Renal cortex interstitium (tissue), 11 donors: ENCODE measurements at regions not wholly inside any gene's neighbourhood (a gene's known extent, or its start where the extent isn't known, plus 50 kb on each side); places are given as distances from the start of the nearest gene placed in this dataset.
A peak's percentile ranks its signal among the peaks of the same experiment; 100 is the strongest.

ENCODE experiments used
- DNase-seq, 11 donors: peaks; one replicate each; pipeline ENCODE4 v3.0.0-alpha.2; 2013; ENCODE audit warnings: low read depth in 9 of 11, low spot score in 4 of 11; ENCODE audit errors: extremely low read depth in 1 of 11

DNA sequence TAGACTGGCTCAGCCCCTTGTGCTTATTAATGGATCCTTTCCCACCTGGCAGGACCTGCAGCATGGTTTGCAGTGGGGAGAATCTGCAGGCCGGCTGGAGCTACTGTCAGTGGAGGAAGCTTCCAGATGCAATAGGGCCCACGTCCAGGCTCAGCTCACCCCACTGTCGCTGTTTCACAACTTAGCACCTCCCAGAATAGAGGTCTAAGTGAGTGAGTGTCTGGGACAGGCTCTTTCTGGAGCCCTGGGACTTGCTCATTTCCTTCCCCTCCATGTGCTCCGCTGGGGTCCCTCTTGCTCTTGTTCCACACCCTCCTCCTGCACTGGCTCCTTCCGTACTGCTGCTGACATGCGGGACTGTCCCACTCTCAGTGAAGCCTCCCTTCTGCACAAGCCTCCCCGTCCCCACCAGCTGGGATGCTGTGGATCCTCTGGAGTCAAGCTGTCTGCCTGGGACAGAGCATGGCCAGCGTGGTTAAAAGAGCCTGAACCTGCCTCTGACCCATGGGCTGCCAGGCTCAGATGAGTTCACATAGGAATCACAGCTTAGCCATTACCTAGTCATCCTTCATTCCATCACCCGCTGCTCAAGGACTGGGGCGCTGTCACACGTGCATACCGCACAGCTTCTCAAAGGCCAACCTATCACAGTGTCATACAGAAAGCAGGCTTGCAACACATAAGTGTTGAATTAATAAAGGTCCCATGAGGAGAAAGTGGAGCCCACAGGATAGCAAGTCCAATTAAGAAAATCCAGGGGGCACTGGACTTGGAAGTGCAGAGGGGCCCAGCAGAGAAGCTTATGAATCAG is 135.9 kb downstream of the ACKR3 start:
- DNase-seq = no peak

DNA sequence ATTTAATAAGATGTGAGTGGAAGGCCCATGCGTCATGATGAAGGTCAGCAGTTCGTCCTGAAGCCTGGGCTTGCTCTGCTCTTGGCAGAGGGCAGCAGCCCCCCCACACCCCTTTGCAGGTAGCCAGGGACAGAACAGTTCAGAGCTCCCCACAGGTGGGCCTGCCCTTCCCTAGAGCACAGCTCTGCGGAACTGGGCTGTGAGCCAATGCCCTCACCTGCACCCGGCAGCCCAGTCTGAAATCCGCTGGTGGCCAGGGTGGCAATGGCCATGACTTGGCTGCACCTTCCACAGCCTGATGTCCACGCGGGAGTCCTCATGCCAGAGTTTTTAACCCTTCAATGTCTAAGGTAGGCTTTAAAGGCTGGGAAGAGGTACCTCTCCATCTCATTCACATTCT is 136.7 kb downstream of the ACKR3 start:
- DNase-seq = no peak

DNA sequence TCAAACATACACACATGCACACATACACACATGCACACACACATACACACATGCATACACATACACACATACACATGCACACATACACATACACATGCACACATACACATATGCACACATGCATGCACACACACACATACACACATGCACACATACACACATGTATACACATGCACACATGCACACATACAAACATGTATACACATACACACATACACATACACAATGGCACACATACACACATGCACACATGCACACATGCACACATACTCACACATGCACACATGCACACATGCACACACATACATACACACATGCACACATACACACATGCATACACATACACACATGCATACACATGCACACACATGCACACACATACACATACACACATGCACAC is 137.2 kb downstream of the ACKR3 start:
- no peak for DNase-seq

DNA sequence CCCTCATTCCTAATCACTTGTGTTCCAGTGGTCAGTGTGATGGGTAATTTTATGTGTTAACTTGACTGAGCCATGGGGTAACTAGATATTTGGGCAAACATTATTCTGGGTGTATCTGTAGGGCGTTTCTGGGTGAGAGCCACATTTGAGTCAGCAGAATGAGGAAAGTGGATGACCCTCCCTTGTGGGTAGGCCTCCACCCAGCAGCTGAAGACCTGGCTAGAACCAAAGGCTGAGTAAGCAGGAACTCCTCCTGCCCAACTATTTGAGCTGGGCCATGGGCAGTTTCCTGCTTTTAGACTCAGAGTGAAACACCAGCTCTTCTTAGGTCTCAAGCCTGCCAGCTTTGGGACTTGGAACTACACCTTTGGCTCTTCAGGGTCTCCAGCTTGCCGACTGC is 141.8 kb downstream of the ACKR3 start:
- no peak for DNase-seq

DNA sequence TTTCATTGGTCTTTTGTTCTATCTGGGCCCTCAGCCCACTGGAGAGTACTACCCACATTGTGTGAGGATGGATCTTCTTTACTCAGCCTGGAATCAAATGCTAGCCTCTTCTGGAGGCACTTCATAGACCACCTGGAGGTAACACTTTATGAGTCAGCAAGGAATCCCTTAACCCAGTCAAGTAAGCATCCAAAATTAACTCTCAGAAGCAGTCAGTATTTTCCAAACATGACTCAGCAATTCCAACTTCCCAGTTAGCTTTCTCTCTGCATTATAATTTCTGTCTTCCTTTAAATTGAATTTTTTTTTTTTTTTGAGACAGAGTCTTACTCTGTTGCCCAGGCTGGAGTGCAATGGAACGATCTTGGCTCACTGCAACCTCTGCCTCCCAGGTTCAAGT is 142.7 kb downstream of the ACKR3 start:
- DNase-seq = no peak

DNA sequence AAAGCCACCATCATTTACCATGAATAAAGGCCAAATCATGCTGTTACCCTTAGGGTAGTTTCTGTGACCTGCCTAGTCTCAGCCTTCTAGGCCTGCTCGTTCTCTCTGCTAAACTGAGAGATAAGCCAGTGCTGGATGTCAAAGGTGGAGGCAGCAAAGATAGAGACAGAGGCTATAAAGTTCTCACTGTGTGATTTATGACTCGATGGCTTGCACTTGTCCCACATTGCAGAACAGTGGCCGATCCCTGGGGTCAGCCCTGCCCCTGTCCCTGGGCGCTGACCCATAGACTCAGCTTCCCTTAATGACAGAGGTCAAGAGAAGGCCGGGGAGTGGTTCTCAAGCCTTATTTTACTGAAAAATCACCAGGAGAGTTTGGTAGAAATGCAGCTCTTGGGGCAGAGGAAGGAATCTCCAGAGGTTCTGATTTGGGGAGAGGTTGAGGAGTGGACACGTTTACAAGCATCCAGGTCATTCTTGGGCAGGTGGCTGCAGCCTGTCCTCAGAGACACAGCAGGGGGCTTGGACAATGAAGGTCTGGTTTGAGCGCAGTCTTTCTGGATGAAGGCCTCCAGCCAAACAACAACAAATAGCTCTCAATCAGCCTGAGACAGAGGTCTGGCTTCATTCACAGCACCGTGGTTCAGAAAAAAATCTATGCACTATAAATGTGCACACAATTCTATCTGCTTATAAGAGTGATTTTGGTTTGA is 143.5 kb downstream of the ACKR3 start:
- DNase-seq = no peak

DNA sequence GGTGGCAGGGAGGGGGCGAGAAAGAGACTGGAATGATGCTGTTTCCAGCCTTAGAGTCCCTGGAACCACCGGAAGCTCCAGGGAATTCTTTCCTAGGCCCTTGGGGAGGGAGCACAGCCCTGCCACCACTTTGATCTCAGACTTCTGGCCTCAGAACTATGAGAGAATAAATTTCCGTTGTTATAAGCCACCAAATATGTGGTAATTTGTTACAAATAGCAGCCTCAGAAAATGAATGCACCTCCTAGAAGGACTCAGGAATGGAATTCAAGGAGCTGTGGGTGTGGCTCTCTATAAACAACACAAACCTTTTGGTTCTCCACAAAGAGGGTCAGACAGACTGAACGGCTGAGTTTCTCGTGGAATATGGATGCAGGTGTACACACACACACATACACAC is 144.5 kb downstream of the ACKR3 start:
- DNase-seq = no peak

DNA sequence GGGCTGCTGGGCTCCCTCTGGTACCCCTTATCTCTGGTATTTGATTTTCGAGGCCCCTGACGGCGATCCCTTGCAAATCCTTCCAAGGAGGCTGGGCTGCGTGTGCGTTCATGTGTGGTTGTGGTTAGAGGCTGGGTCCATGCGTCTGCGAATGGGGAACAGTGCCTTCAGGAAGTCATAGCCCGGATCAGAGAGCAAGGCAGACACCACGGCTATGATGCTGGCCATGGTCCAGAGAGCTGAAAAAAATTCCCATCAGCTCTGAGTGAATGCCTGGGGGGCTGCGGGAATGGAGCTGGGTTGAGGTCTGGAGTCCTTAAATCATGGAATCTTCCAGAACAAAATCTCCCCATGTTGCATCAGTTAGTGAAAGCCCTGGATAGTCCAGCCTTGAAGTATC is 145.5 kb downstream of the ACKR3 start:
- peak in 2 of 11 donors; percentile 29 to 37 for DNase-seq

DNA sequence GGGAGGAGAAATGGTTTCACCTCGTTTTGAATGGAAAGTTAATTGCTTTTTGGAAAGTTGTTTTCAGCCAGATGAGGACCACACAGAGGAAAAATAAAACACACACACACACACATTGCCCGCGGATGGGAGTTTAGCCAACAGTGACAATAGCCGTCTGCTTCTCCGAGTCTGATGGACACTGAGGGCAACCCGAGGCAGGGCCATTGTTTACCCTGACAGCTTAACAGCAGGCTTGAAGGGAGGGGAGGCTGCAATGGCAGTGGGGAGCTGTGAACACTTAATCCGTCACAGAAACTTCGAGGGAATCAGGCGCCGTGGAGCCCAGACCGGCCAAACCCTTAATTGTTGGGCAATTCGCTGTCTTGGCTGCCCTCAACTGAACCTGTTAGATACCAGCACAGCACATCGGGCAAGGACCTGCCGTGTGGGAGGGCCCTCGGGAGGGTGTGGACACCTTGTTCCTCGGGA is 145.9 kb downstream of the ACKR3 start:
- DNase-seq = peak in 4 of 11 donors; percentile 24 to 45 (median 32)

DNA sequence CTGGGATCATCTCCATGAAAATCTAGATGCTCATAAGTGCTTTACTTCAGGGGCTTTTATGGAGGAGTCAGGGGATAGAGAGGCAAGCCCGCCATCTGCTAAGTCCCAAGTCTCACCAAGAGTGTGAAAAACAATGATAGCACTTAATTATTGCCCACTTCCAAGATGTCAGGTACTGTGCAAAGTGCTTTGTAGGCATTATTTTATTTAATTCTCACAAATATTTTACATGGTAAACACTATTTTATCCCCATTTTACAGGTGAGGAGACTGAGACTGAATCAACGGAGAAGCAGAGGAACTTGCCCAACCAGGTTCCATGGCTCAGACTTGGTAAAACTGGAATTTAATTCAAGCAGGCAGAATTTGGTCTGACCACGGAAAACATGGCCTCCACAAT is 147.5 kb downstream of the ACKR3 start:
- no peak for DNase-seq

DNA sequence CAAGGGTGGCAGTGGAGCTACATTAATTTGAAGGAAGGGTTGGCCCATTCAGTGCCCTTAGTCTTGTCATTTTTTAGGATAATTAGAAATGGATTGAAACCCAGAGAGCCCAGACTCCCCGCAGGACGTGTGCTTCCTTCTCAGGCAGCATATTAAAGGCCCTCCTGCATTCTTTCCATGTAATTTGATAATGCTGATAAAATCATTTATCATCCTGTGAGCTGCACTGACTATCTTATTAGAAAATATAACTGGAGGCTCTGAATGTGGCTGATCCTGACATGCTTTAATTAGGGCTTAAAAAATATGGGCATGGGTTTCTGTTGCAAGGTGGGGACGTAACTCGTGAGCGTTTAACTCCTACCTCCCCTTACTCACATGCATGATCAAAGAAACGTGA is 148.1 kb downstream of the ACKR3 start:
- DNase-seq = no peak

DNA sequence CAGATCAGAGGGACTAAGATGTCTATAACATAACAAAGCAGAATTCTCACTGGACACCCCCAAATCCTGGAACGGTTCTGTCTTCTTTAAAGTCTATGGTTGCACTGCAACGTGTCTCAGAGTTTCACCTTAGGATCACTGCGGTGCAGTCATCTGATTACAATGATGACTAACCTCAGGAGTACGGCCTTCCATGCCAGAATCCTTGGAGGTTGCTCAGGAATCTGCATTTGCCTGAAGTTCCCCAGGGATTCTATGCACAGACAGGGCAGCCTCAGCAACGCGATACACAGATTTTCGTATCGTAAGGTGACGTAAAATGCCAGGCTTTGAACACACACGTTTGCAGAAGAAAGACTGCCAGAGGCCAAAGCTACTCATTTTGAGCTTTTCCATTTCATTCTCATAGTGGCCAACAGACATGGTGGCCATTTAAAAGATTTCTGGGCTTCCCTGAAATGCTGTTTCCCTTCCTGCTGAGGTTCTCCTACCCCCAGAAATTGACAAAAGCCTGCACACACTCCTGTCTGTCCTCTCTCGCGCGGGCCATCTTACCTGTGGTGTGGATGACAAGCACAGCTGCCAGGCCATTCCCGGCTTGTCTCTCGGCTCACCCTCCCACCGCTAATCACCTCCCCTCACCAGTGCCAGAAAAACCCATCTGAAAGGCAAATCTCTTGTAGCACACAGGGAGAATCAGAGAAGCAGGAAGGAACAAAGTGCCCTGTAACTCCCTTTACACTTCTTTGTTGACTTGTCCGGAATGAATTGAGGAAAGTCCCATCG is 148.8 kb downstream of the ACKR3 start:
- DNase-seq = no peak

DNA sequence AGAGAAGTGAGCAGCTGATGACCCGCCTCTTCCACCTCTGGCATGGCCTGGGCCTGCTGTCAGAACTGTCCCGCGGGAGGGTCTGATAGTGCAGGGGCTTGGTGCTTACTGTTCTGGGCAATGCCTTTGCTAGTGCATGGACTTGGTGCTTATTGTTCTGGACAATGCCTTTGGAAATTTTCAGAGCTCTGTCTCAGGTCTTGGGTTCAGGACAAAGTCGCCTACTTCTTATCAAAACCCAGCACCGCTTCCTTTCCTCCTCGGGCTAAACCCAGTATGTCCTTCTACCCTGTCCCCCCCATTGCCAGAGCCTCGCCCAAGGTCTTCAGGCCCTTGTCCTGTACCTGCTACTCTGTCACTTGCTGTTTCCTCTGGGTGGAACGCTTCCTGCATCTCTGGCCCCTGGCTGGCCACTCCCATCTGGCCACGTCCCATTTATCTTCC is 149.6 kb downstream of the ACKR3 start:
- DNase-seq = no peak

DNA sequence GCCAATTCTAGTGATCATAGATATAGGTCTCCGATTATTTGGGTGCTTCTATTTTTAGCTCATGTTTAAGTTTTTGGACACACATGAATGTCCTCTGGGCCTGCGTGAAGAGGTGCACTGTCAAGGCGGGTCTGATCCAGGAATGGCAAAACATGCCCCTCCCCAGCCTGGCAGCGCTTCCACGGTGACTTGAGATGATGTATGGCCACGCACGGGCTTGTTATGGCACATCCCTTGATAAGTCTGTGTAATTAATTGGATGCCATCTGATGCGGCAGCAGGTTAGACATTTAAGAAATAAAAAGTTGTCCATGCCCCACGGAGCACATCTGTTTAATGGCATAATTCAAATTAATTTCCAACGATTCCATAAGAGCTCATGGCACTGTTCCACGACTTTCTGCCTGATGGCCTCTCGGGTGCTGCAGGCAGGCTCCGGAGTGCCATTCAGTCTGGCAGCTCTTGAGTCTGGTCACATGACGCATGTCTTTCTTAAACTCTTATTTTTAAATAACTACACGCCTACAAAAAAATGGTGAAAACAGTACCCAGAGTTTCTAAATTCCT is 151.4 kb downstream of the ACKR3 start:
- no peak for DNase-seq

DNA sequence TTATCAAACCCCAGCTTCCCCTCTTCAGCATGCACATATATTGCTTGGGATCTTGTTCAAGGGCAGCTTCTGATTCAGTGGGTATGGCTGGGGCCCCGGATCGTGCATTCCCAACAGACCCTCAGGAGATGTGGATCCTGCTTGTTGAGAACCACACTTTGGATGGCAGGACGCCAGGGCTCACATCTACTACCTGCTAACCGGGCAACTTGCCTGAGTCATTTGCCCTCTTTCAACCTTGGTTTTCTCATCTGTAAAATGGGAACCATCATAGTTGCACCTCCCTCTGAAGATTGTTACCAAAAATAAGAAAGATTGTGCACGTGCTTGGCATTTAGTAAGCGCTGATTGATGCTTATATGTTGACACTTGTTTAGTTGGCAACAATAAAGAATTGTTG is 154.6 kb downstream of the ACKR3 start:
- DNase-seq = no peak

DNA sequence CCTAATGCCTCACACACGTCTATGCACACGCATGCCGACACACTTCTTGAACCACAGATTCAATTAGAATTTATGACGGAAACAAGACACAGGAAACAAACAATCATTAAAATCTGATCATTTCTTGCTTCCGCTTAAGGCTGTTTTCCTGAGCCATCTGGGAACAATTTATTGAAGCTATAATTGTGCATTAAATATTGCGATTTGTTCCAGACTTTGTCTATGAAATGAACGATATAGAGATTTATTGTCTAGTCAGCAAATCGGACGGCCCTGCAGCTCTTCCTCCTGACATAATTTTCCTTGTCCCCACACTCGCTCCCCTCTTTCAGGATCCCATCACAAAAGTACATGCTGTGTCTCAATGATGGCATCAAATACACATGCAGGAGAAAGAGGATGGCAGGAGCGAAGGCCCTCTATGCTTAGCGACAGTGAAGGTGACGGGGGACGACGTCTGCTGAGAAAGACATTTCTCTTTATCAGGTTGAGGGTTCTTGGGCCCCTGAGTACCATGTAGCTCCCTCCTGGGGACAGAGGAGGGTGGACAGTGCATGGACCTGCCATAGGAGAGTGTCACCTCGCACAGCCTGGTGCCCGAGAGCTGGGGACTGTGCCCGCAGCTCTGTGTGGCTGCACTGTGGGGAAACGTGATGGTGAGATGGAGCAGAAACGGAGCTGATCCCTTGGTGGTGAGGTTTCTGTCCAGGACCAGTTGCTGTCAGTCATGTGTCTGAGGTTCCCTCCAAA is 157.3 kb downstream of the ACKR3 start:
- DNase-seq = no peak

DNA sequence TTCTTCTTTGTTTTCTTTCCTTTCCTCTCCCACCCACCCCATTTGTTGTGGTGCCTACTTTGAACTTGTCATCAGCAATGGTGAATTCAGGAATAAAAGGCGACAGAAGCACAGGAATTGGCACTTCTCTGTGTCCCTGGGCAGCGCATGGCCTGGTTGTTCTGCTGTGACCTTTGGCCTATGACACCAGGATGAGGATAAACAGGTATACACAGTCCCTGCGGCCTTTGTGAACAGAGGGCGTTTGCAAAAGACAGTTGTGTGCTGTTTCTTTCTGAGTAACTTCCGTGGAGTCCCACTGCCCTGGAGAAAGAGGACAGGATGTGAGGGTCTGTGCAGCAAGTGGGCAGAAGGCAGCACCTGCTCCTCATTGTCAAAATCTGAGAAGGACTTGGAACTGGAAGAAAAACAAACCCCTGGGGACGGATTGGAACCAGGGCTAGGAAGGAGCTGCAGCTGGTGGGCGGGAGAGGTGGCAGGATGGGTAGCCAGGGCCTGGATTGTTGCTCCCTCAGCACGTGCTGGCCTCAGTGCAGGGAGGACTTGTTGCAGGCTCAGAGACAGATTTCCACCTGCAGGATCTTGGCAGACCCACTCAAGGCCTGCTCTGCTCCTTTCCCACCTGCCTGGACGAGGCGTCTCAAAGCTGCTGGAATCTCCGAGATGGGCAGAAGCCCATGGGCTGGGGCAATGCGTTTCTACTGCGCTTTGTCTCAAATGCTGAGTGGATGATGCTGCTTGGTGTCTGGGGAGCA is 159.5 kb downstream of the ACKR3 start:
- DNase-seq = no peak

DNA sequence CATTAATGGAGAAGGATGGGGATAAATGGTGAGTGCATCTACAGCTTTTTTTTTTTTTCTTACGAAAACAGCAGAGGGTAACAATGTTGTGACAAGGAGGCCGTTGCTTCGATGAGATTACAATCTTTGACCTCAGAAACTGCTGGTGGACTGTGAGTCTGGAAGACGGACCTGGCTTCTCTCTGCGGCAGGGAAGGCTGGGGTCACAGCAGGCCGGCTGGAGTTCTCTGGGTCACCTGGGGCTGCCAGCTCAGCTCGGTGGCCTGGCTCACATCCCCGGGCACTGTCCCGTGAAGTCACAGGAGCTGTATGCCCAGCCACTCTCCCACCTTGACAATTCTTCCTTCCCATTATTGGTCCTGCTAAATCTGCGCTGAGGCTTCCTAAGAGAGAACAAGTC is 160.8 kb downstream of the ACKR3 start:
- no peak for DNase-seq
